ENCODE measurements at regions not wholly inside any gene's neighbourhood (a gene's known extent, or its start where the extent isn't known, plus 50 kb on each side); places are given as distances from the start of the nearest gene placed in this dataset.
"Not testable (repeated sequence)": the region's sequence is repeated elsewhere in the genome, so short reads cannot be mapped to it uniquely, and the experiment has no call there.

GRCh38 chr2:239644594-239644993 is 243.8 kb upstream of the HDAC4 start:
- TF ChIP-seq, protein P1, sequence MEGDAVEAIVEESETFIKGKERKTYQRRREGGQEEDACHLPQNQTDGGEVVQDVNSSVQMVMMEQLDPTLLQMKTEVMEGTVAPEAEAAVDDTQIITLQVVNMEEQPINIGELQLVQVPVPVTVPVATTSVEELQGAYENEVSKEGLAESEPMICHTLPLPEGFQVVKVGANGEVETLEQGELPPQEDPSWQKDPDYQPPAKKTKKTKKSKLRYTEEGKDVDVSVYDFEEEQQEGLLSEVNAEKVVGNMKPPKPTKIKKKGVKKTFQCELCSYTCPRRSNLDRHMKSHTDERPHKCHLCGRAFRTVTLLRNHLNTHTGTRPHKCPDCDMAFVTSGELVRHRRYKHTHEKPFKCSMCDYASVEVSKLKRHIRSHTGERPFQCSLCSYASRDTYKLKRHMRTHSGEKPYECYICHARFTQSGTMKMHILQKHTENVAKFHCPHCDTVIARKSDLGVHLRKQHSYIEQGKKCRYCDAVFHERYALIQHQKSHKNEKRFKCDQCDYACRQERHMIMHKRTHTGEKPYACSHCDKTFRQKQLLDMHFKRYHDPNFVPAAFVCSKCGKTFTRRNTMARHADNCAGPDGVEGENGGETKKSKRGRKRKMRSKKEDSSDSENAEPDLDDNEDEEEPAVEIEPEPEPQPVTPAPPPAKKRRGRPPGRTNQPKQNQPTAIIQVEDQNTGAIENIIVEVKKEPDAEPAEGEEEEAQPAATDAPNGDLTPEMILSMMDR (IDR thresholded peaks at IDR 0.05), result not testable (repeated sequence)
- TF ChIP-seq POLR2A (IDR thresholded peaks at IDR 0.05), result not testable (repeated sequence)

Data from testis (tissue), 2 donors.